A549 (cell line): ENCODE measurements at regions not wholly inside any gene's neighbourhood (a gene's known extent, or its start where the extent isn't known, plus 50 kb on each side); places are given as distances from the start of the nearest gene placed in this dataset.
A peak's percentile ranks its signal among the peaks of the same experiment; 100 is the strongest.

Experiments used
- ATAC-seq, 2 experiments: fragments of 200-7000 bp in 1 of 2; fragments of >200 bp in 1 of 2; cut with Nextera tagmentation in 1 of 2; cut with Tn5 transposase in 1 of 2; 3 replicates each; pipeline versions ENCODE4 v1.8.0 to v1.9.1; 2018 to 2020; ENCODE audit warnings: mild to moderate bottlenecking in 1 of 2, moderate library complexity in 1 of 2
- CTCF ChIA-PET: fragments of 300-600 bp; sonication (Branson Sonifier 250); formaldehyde crosslinking; extraction: SDS; loops from one replicate; lab custom pipeline; 2021; ENCODE audit warnings: antibody characterized with exemption, inconsistent platforms; lab: Yijun Ruan, JAX
- POLR2A ChIA-PET: fragments of 350-600 bp; formaldehyde crosslinking; extraction: SDS; loops from one replicate; lab custom pipeline; 2021; ENCODE audit warnings: antibody characterized with exemption, inconsistent platforms; lab: Yijun Ruan, JAX
- DNase-seq, 2 experiments: peaks; one replicate each; pipeline versions ENCODE4 v3.0.0 to v3.0.0-alpha.2; 2011 to 2016; ENCODE audit warnings: low read depth in 1 of 2, low spot score in 1 of 2
- FAIRE-seq: peaks from 2 replicates; lab custom pipeline; 2011; peaks lifted over from hg19 to GRCh38; lab: Jason Lieb, UNC
- H3K27ac ChIP-seq, 2 experiments: fragments of >200 bp; sonication (Bioruptor Twin); formaldehyde crosslinking; 3 replicates each; pipeline ENCODE4 v1.5.1; 2016 to 2017
- H3K4me1 ChIP-seq: fragments of >200 bp; sonication (Bioruptor Twin); formaldehyde crosslinking; 3 replicates; pipeline ENCODE4 v1.6.1; 2016
- H3K4me2 ChIP-seq: fragments of >200 bp; sonication (Bioruptor Twin); formaldehyde crosslinking; 3 replicates; pipeline ENCODE4 v1.6.1; 2016
- H3K4me3 ChIP-seq: fragments of >200 bp; sonication (Bioruptor Twin); formaldehyde crosslinking; 3 replicates; pipeline ENCODE4 v1.5.1; 2016
- H3K9me3 ChIP-seq: fragments of >200 bp; sonication (Bioruptor Twin); formaldehyde crosslinking; 3 replicates; pipeline ENCODE4 v1.6.1; 2016
- CBX8 ChIP-seq: fragments of 200-600 bp; sonication (generic); IDR thresholded peaks from 2 replicates; pipeline ENCODE4 v1.6.1; 2016
- CHD2 ChIP-seq: fragments of 150-350 bp; IDR thresholded peaks from 2 replicates; pipeline ENCODE4 v1.6.1; 2014; ENCODE audit warnings: low read length; ENCODE audit not compliant: partially characterized antibody
- EHF ChIP-seq: fragments of 250-450 bp; sonication (Bioruptor Pico); IDR thresholded peaks from 2 replicates; pipeline ENCODE4 v1.5.0; 2020; ENCODE audit warnings: mild to moderate bottlenecking
- FOXS1 ChIP-seq: fragments of 250-450 bp; sonication (Bioruptor Pico); IDR thresholded peaks from 2 replicates; pipeline ENCODE4 v1.5.0; 2020; ENCODE audit warnings: mild to moderate bottlenecking, moderate library complexity
- GATA3 ChIP-seq: IDR thresholded peaks from 2 replicates; pipeline ENCODE4 v1.6.1; 2012; ENCODE audit warnings: borderline replicate concordance
- HOXA7 ChIP-seq: fragments of 250-450 bp; sonication (Bioruptor Pico); IDR thresholded peaks from 2 replicates; pipeline ENCODE4 v1.5.0; 2020; ENCODE audit warnings: mild to moderate bottlenecking, moderate library complexity
- HOXB5 ChIP-seq: fragments of 250-450 bp; sonication (Bioruptor Pico); IDR thresholded peaks from 2 replicates; pipeline ENCODE4 v1.5.0; 2020; ENCODE audit warnings: mild to moderate bottlenecking, moderate library complexity
- KDM1A ChIP-seq: fragments of 200-600 bp; sonication (generic); IDR thresholded peaks from 2 replicates; pipeline ENCODE4 v1.6.1; 2016; ENCODE audit warnings: low read depth, mild to moderate bottlenecking
- KDM5A ChIP-seq: fragments of 200-600 bp; sonication (generic); IDR thresholded peaks from 2 replicates; pipeline ENCODE4 v1.6.1; 2016; ENCODE audit warnings: antibody characterized with exemption, mild to moderate bottlenecking
- MAZ ChIP-seq: fragments of 150-350 bp; IDR thresholded peaks from 2 replicates; pipeline ENCODE4 v1.6.1; 2014; ENCODE audit warnings: antibody characterized with exemption, low read depth, low read length, borderline replicate concordance
- MYC ChIP-seq: IDR thresholded peaks from 2 replicates; pipeline ENCODE4 v1.6.1; 2012; ENCODE audit warnings: mild to moderate bottlenecking, inconsistent platforms, low read length, improper control_type of control experiment, borderline replicate concordance
- NPAS2 ChIP-seq: fragments of 250-450 bp; sonication (Bioruptor Pico); IDR thresholded peaks from 2 replicates; pipeline ENCODE4 v1.8.0; 2022; ENCODE audit warnings: mild to moderate bottlenecking, moderate library complexity, borderline replicate concordance
- POLR2A ChIP-seq: IDR thresholded peaks from 2 replicates; pipeline ENCODE4 v1.6.1; 2012; ENCODE audit warnings: mild to moderate bottlenecking, low read length
- RAD21 ChIP-seq, 2 experiments: fragments of >200 bp in 1 of 2; sonication (Bioruptor Twin) in 1 of 2; formaldehyde crosslinking in 1 of 2; IDR thresholded peaks in 1 of 2; conservative IDR thresholded peaks in 1 of 2; 2 replicates in 1 of 2; 3 replicates in 1 of 2; pipeline ENCODE4 v1.6.1; 2012 to 2018; ENCODE audit warnings: inconsistent platforms in 1 of 2
- RCOR1 ChIP-seq: fragments of 150-350 bp; IDR thresholded peaks from 2 replicates; pipeline ENCODE4 v1.6.1; 2014; ENCODE audit warnings: antibody characterized with exemption, low read length, low read depth
- SMC3 ChIP-seq: fragments of >200 bp; sonication (Bioruptor Twin); formaldehyde crosslinking; IDR thresholded peaks from 3 replicates; pipeline ENCODE4 v1.6.1; 2018; ENCODE audit warnings: inconsistent platforms
- ZC3H11A ChIP-seq: fragments of 450-650 bp; IDR thresholded peaks from 2 replicates; pipeline ENCODE4 v1.6.1; 2014; ENCODE audit warnings: antibody characterized with exemption, mild to moderate bottlenecking
- ZFP36 ChIP-seq: fragments of 450-650 bp; IDR thresholded peaks from 2 replicates; pipeline ENCODE4 v1.6.1; 2014; ENCODE audit warnings: borderline replicate concordance; ENCODE audit not compliant: partially characterized antibody
- ZNF302 ChIP-seq: fragments of 250-450 bp; sonication (Bioruptor Pico); IDR thresholded peaks from 2 replicates; pipeline ENCODE4 v1.9.0; 2021; ENCODE audit warnings: inconsistent platforms, mild to moderate bottlenecking, moderate library complexity
- ZSCAN20 ChIP-seq: fragments of 250-450 bp; sonication (Bioruptor Pico); IDR thresholded peaks from 2 replicates; pipeline ENCODE4 v1.8.0; 2022; ENCODE audit warnings: mild to moderate bottlenecking, moderate library complexity
- WGBS: methylation state at CpG from one replicate; pipeline ENCODE4 v1.1.6; 2017; ENCODE audit errors: missing lambda C conversion rate; 5-methylcytosine and 5-hydroxymethylcytosine counted together
- TF ChIP-seq, protein P1 (sequence below): IDR thresholded peaks from 2 replicates; pipeline ENCODE4 v1.6.1; 2012
- TF ChIP-seq, protein P2 (sequence below): fragments of 250-450 bp; sonication (Bioruptor Pico); IDR thresholded peaks from 2 replicates; pipeline ENCODE4 v1.5.0; 2020; ENCODE audit warnings: low read depth, mild to moderate bottlenecking, moderate library complexity
- TF ChIP-seq, protein P3 (sequence below): IDR thresholded peaks from 2 replicates; pipeline ENCODE4 v1.6.1; 2012; ENCODE audit warnings: low read depth, borderline replicate concordance
- TF ChIP-seq, protein P4 (sequence below): fragments of 150-350 bp; IDR thresholded peaks from 2 replicates; pipeline ENCODE4 v1.6.1; 2014; ENCODE audit warnings: low read depth, mild to moderate bottlenecking, low read length
- TF ChIP-seq, protein P5 (sequence below): fragments of >200 bp; sonication (Bioruptor Twin); formaldehyde crosslinking; IDR thresholded peaks from 3 replicates; pipeline ENCODE4 v1.5.1; 2016
- TF ChIP-seq, protein P6 (sequence below): IDR thresholded peaks from 2 replicates; pipeline ENCODE4 v1.6.1; 2012

DNA sequence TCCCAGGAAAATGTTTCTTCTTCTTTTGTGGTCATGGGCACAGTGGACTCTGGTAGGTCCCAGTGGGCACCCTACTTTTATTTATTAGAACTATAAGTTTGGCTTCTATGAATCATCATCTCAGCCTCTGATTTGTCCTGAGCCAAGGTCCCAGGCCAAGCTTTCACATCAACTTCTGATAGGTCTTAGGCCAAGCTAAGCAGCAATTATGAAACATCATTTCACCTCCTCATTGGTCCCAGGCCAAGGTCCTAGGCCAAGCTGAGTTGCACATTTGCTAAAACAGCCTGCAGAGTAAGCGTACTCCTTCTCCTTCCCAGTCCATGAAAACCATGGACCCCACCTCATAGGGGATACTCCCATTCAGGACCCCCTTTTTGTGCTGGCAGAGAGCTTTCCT is 87.4 kb upstream of the UTY start:
- ATAC-seq (no peak), DNase-seq (no peak), FAIRE-seq (no peak)
- POLR2A ChIA-PET: no interaction called here
- no peak overlapping the region for H3K27ac ChIP-seq
- no peaks in the 10 kb centered on the region for H3K9me3 ChIP-seq
- H3K4me2 ChIP-seq: no peak overlapping the region
- no peak for TF ChIP-seq KDM5A
- no peak for TF ChIP-seq RAD21 (conservative IDR thresholded peaks at IDR 0.05 in 1 of 2, IDR thresholded peaks at IDR 0.05 in 1 of 2)
- TF ChIP-seq HOXB5 (CRISPR knock-in tag): no peak
- TF ChIP-seq CHD2: no peak
- no peak for TF ChIP-seq ZFP36
- TF ChIP-seq SMC3: no peak
- TF ChIP-seq CBX8: no peak
- no peak for TF ChIP-seq FOXS1
- TF ChIP-seq POLR2A: no peak
- TF ChIP-seq, protein P1, sequence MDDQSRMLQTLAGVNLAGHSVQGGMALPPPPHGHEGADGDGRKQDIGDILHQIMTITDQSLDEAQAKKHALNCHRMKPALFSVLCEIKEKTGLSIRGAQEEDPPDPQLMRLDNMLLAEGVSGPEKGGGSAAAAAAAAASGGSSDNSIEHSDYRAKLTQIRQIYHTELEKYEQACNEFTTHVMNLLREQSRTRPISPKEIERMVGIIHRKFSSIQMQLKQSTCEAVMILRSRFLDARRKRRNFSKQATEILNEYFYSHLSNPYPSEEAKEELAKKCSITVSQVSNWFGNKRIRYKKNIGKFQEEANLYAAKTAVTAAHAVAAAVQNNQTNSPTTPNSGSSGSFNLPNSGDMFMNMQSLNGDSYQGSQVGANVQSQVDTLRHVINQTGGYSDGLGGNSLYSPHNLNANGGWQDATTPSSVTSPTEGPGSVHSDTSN: no peak
- no peak for TF ChIP-seq ZNF302
- no peak for TF ChIP-seq ZC3H11A
- no peak for TF ChIP-seq NPAS2 (CRISPR knock-in tag)
- no peak for TF ChIP-seq MYC
- no peak for TF ChIP-seq MAZ
- H3K4me1 ChIP-seq: no peaks in the 10 kb centered on the region
- H3K4me3 ChIP-seq: no peak overlapping the region
- WGBS: 44% methylated on average over 1 of the region's 1 CpG
- CTCF ChIA-PET: no interaction called here

DNA sequence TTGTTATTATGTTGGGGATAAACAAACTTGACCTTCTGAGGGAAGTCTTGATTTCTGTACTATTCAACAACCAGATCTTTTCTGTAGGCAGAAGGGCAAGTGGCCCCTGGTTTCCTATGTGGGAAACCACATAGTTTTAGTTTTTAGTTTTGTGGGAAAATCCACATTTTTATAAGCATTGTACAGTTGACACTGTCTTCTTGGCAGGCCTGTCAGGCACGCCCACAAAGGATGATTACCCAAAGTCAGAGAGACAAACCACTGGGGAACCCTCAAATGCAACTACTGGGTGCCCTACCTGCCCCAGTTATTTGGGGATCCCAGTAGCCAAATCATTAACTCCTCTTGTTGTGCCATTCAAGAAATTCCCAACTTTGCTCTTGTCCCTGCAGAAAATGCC is 75.1 kb upstream of the UTY start:
- Histone ChIP-seq H3K4me2 (no peak overlapping the region), H3K4me3 (no peak overlapping the region), H3K9me3 (no peaks in the 10 kb centered on the region), H3K4me1 (no peaks in the 10 kb centered on the region)
- 0% methylated on average over 1 of the region's 1 CpG for WGBS
- ChIA-PET CTCF (no interaction called here), POLR2A (no interaction called here)
- FAIRE-seq (no peak), ATAC-seq (no peak), DNase-seq (no peak)
- TF ChIP-seq, protein P1: no peak
- TF ChIP-seq SMC3 (no peak), MAZ (no peak), EHF (CRISPR knock-in tag) (no peak), KDM1A (no peak), HOXA7 (CRISPR knock-in tag) (no peak)
- TF ChIP-seq, protein P2, sequence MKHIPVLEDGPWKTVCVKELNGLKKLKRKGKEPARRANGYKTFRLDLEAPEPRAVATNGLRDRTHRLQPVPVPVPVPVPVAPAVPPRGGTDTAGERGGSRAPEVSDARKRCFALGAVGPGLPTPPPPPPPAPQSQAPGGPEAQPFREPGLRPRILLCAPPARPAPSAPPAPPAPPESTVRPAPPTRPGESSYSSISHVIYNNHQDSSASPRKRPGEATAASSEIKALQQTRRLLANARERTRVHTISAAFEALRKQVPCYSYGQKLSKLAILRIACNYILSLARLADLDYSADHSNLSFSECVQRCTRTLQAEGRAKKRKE (CRISPR knock-in tag): no peak
- TF ChIP-seq, all 56 proteins: peak for 0
- H3K27ac ChIP-seq: no peak overlapping the region

DNA sequence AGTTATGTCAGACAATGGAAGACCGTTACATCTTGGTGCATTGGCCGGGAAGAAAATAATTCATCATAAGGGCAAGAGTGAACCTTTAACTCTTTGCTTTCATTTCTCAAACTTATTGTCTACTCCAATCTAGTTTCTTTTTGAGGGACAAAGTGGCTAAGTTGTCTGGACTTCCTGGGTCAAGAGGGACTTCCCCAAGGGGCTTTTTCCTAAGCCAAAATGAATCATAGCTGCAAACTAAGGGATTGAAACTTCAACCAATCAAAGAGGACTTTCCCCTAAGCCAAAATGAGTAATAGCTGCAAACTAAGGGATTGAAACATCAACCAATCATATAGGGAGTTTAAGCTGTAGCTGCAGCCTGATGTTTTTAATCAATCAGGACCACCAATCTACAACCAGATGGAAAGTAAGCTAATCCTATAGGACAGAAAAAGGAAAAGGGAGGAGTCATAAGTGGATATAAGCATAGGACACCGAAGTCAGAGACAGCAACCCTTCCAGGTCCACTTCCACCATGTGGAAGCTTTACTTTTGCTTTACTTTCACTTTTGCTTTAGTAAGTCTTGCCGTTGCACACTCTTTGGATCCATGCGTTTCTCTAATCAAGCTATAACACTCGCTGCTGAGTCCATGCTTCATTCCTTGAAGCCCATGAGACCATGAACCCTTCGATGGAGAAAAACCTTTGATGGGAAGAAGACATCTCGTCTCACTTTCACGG is 72.7 kb upstream of the UTY start:
- Histone ChIP-seq H3K4me1 (no peaks in the 10 kb centered on the region), H3K4me3 (no peak overlapping the region), H3K9me3 (no peaks in the 10 kb centered on the region), H3K27ac (no peak overlapping the region), H3K4me2 (0 out of 3 replicates have a peak overlapping the region, but pooled peaks have one; percentile 14)
- 55% methylated on average over 9 of the region's 9 CpGs for WGBS
- FAIRE-seq (no peak), ATAC-seq (no peak), DNase-seq (peak in 1 of 2 experiments; percentile 1)
- POLR2A ChIA-PET: no interaction called here
- CTCF ChIA-PET: no interaction called here
- TF ChIP-seq GATA3 (no peak), HOXA7 (CRISPR knock-in tag) (no peak), MAZ (no peak), ZSCAN20 (no peak), KDM5A (no peak), RCOR1 (no peak)
- TF ChIP-seq, protein P3, sequence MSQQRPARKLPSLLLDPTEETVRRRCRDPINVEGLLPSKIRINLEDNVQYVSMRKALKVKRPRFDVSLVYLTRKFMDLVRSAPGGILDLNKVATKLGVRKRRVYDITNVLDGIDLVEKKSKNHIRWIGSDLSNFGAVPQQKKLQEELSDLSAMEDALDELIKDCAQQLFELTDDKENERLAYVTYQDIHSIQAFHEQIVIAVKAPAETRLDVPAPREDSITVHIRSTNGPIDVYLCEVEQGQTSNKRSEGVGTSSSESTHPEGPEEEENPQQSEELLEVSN: no peak
- TF ChIP-seq, protein P4, sequence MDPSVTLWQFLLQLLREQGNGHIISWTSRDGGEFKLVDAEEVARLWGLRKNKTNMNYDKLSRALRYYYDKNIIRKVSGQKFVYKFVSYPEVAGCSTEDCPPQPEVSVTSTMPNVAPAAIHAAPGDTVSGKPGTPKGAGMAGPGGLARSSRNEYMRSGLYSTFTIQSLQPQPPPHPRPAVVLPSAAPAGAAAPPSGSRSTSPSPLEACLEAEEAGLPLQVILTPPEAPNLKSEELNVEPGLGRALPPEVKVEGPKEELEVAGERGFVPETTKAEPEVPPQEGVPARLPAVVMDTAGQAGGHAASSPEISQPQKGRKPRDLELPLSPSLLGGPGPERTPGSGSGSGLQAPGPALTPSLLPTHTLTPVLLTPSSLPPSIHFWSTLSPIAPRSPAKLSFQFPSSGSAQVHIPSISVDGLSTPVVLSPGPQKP: no peak
- TF ChIP-seq, protein P5, sequence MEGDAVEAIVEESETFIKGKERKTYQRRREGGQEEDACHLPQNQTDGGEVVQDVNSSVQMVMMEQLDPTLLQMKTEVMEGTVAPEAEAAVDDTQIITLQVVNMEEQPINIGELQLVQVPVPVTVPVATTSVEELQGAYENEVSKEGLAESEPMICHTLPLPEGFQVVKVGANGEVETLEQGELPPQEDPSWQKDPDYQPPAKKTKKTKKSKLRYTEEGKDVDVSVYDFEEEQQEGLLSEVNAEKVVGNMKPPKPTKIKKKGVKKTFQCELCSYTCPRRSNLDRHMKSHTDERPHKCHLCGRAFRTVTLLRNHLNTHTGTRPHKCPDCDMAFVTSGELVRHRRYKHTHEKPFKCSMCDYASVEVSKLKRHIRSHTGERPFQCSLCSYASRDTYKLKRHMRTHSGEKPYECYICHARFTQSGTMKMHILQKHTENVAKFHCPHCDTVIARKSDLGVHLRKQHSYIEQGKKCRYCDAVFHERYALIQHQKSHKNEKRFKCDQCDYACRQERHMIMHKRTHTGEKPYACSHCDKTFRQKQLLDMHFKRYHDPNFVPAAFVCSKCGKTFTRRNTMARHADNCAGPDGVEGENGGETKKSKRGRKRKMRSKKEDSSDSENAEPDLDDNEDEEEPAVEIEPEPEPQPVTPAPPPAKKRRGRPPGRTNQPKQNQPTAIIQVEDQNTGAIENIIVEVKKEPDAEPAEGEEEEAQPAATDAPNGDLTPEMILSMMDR: no peak
- TF ChIP-seq, protein P6, sequence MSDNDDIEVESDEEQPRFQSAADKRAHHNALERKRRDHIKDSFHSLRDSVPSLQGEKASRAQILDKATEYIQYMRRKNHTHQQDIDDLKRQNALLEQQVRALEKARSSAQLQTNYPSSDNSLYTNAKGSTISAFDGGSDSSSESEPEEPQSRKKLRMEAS: no peak
